Esophagus muscularis mucosa (tissue), 4 donors: ENCODE measurements at regions not wholly inside any gene's neighbourhood (a gene's known extent, or its start where the extent isn't known, plus 50 kb on each side); places are given as distances from the start of the nearest gene placed in this dataset.

ENCODE experiments used
- DNase-seq: peaks from one replicate; pipeline ENCODE4 v3.0.0-alpha.2; 2017; ENCODE audit errors: extremely low spot score
- H3K27ac ChIP-seq, 4 donors: fragments of 200-600 bp; sonication (generic); replicated peaks in 1 of 4; 1 replicate in 3 of 4; 2 replicates in 1 of 4; pipeline ENCODE4 v1.5.1; 2016 to 2019; ENCODE audit warnings: mild to moderate bottlenecking in 1 of 4
- H3K27me3 ChIP-seq, 4 donors: fragments of 200-600 bp; sonication (generic); one replicate each; pipeline versions ENCODE4 v1.5.1 to v1.6.0; 2016 to 2019
- H3K36me3 ChIP-seq, 4 donors: fragments of 200-600 bp; sonication (generic); one replicate each; pipeline ENCODE4 v1.5.1; 2016 to 2019
- H3K4me1 ChIP-seq, 4 donors: fragments of 200-600 bp; sonication (generic); one replicate each; pipeline ENCODE4 v1.5.1; 2016 to 2019
- H3K4me3 ChIP-seq, 4 donors: fragments of 200-600 bp; sonication (generic); 1 replicate in 2 of 4; 2 replicates in 2 of 4; pipeline ENCODE4 v1.5.1; 2016 to 2019; ENCODE audit warnings: mild to moderate bottlenecking in 4 of 4, moderate library complexity in 1 of 4
- H3K9me3 ChIP-seq, 4 donors: fragments of 200-600 bp; sonication (generic); 1 replicate in 3 of 4; 2 replicates in 1 of 4; pipeline ENCODE4 v1.5.1; 2016 to 2019
- EP300 ChIP-seq: sonication (generic); formaldehyde crosslinking; IDR thresholded peaks from one replicate; pipeline ENCODE4 v1.6.1; 2017; ENCODE audit warnings: antibody characterized with exemption
- POLR2A ChIP-seq: fragments of 450-650 bp; IDR thresholded peaks from one replicate; pipeline ENCODE4 v1.6.1; 2017; ENCODE audit warnings: antibody characterized with exemption, moderate library complexity, mild to moderate bottlenecking, low read depth
- POLR2AphosphoS5 ChIP-seq, 2 donors: sonication (generic); formaldehyde crosslinking; IDR thresholded peaks; one replicate each; pipeline ENCODE4 v1.6.1; 2017; ENCODE audit warnings: antibody characterized with exemption in 2 of 2
- WGBS: methylation state at CpG from one replicate; pipeline ENCODE4 v1.1.5; 2018; 5-methylcytosine and 5-hydroxymethylcytosine counted together
- intact Hi-C: fragments of 100-400 bp; cut with DNase I; formaldehyde crosslinking; loops from one replicate; pipeline ENCODE4 v1.15.1; 2023
- TF ChIP-seq, protein P1 (sequence below), 3 experiments: fragments of 200-600 bp in 2 of 3; fragments of 450-650 bp in 1 of 3; sonication (generic) in 2 of 3; IDR thresholded peaks; one replicate each; pipeline ENCODE4 v1.5.1; 2017 to 2019; ENCODE audit warnings: antibody characterized with exemption in 3 of 3, mild to moderate bottlenecking in 2 of 3, moderate library complexity in 1 of 3

DNA sequence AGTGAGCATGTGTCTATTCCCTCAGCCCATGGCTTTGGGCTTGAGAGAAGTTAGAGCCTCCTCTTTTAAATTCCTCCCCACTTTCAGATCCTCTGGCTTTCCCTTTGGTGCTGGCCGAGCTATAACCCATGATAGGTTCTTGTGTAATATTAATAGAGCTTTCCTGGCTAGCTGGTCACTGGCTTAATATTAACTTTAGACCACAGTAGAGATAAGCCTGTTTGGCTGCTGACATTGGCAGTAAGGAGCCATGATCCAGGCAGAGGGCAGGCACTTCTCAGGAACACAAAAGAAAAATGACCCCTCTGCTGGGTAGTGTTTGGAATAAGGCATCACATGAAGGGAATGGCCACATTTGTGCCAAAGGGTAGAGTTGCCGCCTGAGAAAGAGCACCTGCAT, 65.4 kb upstream of the UMPS start:
- Histone ChIP-seq H3K27me3 (no peaks in the 10 kb centered on the region), H3K4me1 (no peaks in the 10 kb centered on the region), H3K4me3 (no peak overlapping the region), H3K27ac (no peak overlapping the region), H3K9me3 (no peaks in the 10 kb centered on the region), H3K36me3 (peaks cover 0 to 70% (median 25%) of the 10 kb centered on the region in 4 donors)
- TF ChIP-seq, protein P1, sequence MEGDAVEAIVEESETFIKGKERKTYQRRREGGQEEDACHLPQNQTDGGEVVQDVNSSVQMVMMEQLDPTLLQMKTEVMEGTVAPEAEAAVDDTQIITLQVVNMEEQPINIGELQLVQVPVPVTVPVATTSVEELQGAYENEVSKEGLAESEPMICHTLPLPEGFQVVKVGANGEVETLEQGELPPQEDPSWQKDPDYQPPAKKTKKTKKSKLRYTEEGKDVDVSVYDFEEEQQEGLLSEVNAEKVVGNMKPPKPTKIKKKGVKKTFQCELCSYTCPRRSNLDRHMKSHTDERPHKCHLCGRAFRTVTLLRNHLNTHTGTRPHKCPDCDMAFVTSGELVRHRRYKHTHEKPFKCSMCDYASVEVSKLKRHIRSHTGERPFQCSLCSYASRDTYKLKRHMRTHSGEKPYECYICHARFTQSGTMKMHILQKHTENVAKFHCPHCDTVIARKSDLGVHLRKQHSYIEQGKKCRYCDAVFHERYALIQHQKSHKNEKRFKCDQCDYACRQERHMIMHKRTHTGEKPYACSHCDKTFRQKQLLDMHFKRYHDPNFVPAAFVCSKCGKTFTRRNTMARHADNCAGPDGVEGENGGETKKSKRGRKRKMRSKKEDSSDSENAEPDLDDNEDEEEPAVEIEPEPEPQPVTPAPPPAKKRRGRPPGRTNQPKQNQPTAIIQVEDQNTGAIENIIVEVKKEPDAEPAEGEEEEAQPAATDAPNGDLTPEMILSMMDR (IDR thresholded peaks at IDR 0.05): no peak
- no peak for TF ChIP-seq POLR2A
- TF ChIP-seq EP300: no peak
- TF ChIP-seq POLR2AphosphoS5 (IDR thresholded peaks at IDR 0.05): no peak
- 90% methylated on average over 2 of the region's 2 CpGs for WGBS
- DNase-seq: no peak
- intact Hi-C loops: no loop called here

GRCh38 chr3:124666067-124666466, 64.2 kb upstream of the UMPS start:
- Histone ChIP-seq H3K4me3 (no peak overlapping the region), H3K36me3 (peaks cover 0 to 61% (median 24%) of the 10 kb centered on the region in 4 donors), H3K27me3 (no peaks in the 10 kb centered on the region), H3K27ac (no peak overlapping the region), H3K9me3 (no peaks in the 10 kb centered on the region), H3K4me1 (no peaks in the 10 kb centered on the region)
- intact Hi-C loops: no loop called here
- WGBS: 90% methylated on average over 5 of the region's 5 CpGs
- no peak for TF ChIP-seq POLR2AphosphoS5 (IDR thresholded peaks at IDR 0.05)
- no peak for TF ChIP-seq POLR2A
- TF ChIP-seq EP300: no peak
- TF ChIP-seq, protein P1 (IDR thresholded peaks at IDR 0.05): no peak
- DNase-seq: no peak

GRCh38 chr3:124669470-124669869, 60.8 kb upstream of the UMPS start:
- TF ChIP-seq EP300 (no peak), POLR2A (no peak), POLR2AphosphoS5 (IDR thresholded peaks at IDR 0.05) (no peak)
- TF ChIP-seq, protein P1 (IDR thresholded peaks at IDR 0.05): no peak
- Histone ChIP-seq H3K4me3 (no peak overlapping the region), H3K36me3 (peaks cover 0 to 71% (median 36%) of the 10 kb centered on the region in 4 donors), H3K4me1 (peaks cover 0 to 5% (median 0%) of the 10 kb centered on the region in 4 donors), H3K9me3 (no peaks in the 10 kb centered on the region), H3K27me3 (no peaks in the 10 kb centered on the region), H3K27ac (no peak overlapping the region)
- intact Hi-C loops: no loop called here
- DNase-seq: no peak
- WGBS: 78% methylated on average over 3 of the region's 3 CpGs

GRCh38 chr3:124671106-124671505, 59.1 kb upstream of the UMPS start:
- H3K27ac ChIP-seq: no peak overlapping the region
- no peaks in the 10 kb centered on the region for H3K9me3 ChIP-seq
- H3K36me3 ChIP-seq: peaks cover 0 to 83% (median 45%) of the 10 kb centered on the region in 4 donors
- H3K4me3 ChIP-seq: no peak overlapping the region
- TF ChIP-seq POLR2A: no peak
- TF ChIP-seq EP300: no peak
- TF ChIP-seq, protein P1 (IDR thresholded peaks at IDR 0.05): no peak
- TF ChIP-seq POLR2AphosphoS5 (IDR thresholded peaks at IDR 0.05): no peak
- peaks cover 0 to 5% (median 0%) of the 10 kb centered on the region in 4 donors for H3K4me1 ChIP-seq
- intact Hi-C loops: no loop called here
- H3K27me3 ChIP-seq: no peaks in the 10 kb centered on the region
- no peak for DNase-seq
- WGBS: 85% methylated on average over 5 of the region's 5 CpGs

- TF ChIP-seq, protein P1 (IDR thresholded peaks at IDR 0.05): no peak
- TF ChIP-seq EP300 (no peak), POLR2A (no peak), POLR2AphosphoS5 (IDR thresholded peaks at IDR 0.05) (no peak)
- Histone ChIP-seq H3K4me3 (no peak overlapping the region), H3K9me3 (no peaks in the 10 kb centered on the region), H3K27me3 (no peaks in the 10 kb centered on the region), H3K4me1 (peaks cover 0 to 5% (median 0%) of the 10 kb centered on the region in 4 donors), H3K36me3 (peaks cover 0 to 86% (median 39%) of the 10 kb centered on the region in 4 donors), H3K27ac (no peak overlapping the region)
- intact Hi-C loops: no loop called here
- 94% methylated on average over 12 of the region's 13 CpGs for WGBS
- no peak for DNase-seq
These were observed 55.9 kb upstream of the UMPS start for GRCh38 chr3:124674336-124674735.
